Endothelial cell of umbilical vein (primary cell): ENCODE measurements at regions not wholly inside any gene's neighbourhood (a gene's known extent, or its start where the extent isn't known, plus 50 kb on each side); places are given as distances from the start of the nearest gene placed in this dataset.

Experiments used
- BruUV-seq: library from RNA; stranded (reverse); fragments of 400-500 nt; replicated peaks from 2 replicates; lab custom pipeline; 2021; lab: Mats Ljungman, UMichigan
- CTCF ChIA-PET: fragments of 300-600, 350-600 bp; sonication (Branson Sonifier 250); formaldehyde crosslinking; loops from one replicate; lab custom pipeline; 2021; ENCODE audit warnings: antibody characterized with exemption, inconsistent platforms; lab: Charles Lee
- POLR2A ChIA-PET: fragments of 300-600, 350-600 bp; sonication (Branson Sonifier 250); formaldehyde crosslinking; loops from one replicate; lab custom pipeline; 2021; ENCODE audit warnings: antibody characterized with exemption, inconsistent platforms; lab: Charles Lee
- DNase-seq: peaks from one replicate; pipeline ENCODE4 v3.0.0-alpha.2; 2011; ENCODE audit warnings: low read depth, low spot score
- FAIRE-seq: peaks from 2 replicates; lab custom pipeline; 2011; peaks lifted over from hg19 to GRCh38; lab: Jason Lieb, UNC
- H2AFZ ChIP-seq: 2 replicates; pipeline ENCODE4 v1.6.0; 2012; ENCODE audit warnings: low read depth, low read length, control low read depth, inconsistent platforms
- H3K27ac ChIP-seq: 2 replicates; pipeline ENCODE4 v1.5.1; 2011; ENCODE audit warnings: low read depth, mild to moderate bottlenecking, control low read depth, low read length, moderate library complexity; ENCODE audit not compliant: insufficient read depth
- H3K27me3 ChIP-seq, 2 experiments: 2 replicates each; pipeline versions ENCODE4 v1.6.0 to v1.6.1; 2011; ENCODE audit warnings: low read length in 2 of 2, mixed read lengths in 1 of 2; ENCODE audit not compliant: control insufficient read depth in 2 of 2, insufficient read depth in 2 of 2
- H3K36me3 ChIP-seq, 2 experiments: 2 replicates in 1 of 2; 3 replicates in 1 of 2; pipeline ENCODE4 v1.5.1; 2011; ENCODE audit warnings: low read length in 2 of 2, mild to moderate bottlenecking in 1 of 2, moderate library complexity in 1 of 2; ENCODE audit not compliant: control insufficient read depth in 2 of 2, insufficient read depth in 2 of 2; ENCODE audit errors: extremely low read depth in 1 of 2
- H3K4me1 ChIP-seq: 3 replicates; pipeline ENCODE4 v1.5.1; 2011; ENCODE audit warnings: mild to moderate bottlenecking, low read length; ENCODE audit not compliant: control insufficient read depth, insufficient read depth; ENCODE audit errors: extremely low read depth
- H3K4me2 ChIP-seq: 2 replicates; pipeline ENCODE4 v1.6.1; 2011; ENCODE audit warnings: low read length, control low read depth, mixed read lengths; ENCODE audit not compliant: insufficient read depth
- H3K4me3 ChIP-seq, 3 experiments: fragments of 200-600 bp in 1 of 3; sonication (generic), shearing (Covaris generic) in 1 of 3; replicated peaks in 1 of 3; 2 replicates each; pipeline ENCODE4 v1.5.1; 2011 to 2016; ENCODE audit warnings: control low read depth in 3 of 3, low read length in 3 of 3, mild to moderate bottlenecking in 2 of 3, inconsistent platforms in 1 of 3, low read depth in 1 of 3, moderate library complexity in 1 of 3; ENCODE audit not compliant: insufficient read depth in 1 of 3
- H3K79me2 ChIP-seq: 2 replicates; pipeline ENCODE4 v1.6.0; 2012; ENCODE audit warnings: low read length, inconsistent platforms; ENCODE audit not compliant: control insufficient read depth, insufficient read depth
- H3K9ac ChIP-seq: replicated peaks from 2 replicates; pipeline ENCODE3; 2011; ENCODE audit warnings: low read length, control low read depth; ENCODE audit not compliant: insufficient read depth; ENCODE audit errors: extremely low read depth
- H3K9me1 ChIP-seq: replicated peaks from 3 replicates; pipeline ENCODE4 v1.6.0; 2011; ENCODE audit warnings: mild to moderate bottlenecking, low read length; ENCODE audit not compliant: control insufficient read depth, insufficient read depth; ENCODE audit errors: extremely low read depth
- H3K9me3 ChIP-seq: replicated peaks from 2 replicates; pipeline ENCODE4 v1.5.1; 2012; ENCODE audit warnings: low read length, inconsistent platforms; ENCODE audit not compliant: control insufficient read depth, insufficient read depth
- H4K20me1 ChIP-seq: replicated peaks from 2 replicates; pipeline ENCODE3; 2011; ENCODE audit warnings: mild to moderate bottlenecking, low read length; ENCODE audit not compliant: control insufficient read depth, insufficient read depth; ENCODE audit errors: extremely low read depth
- CTCF ChIP-seq, 2 donors: IDR thresholded peaks; 1 replicate in 1 of 2; 2 replicates in 1 of 2; pipeline ENCODE4 v1.5.1; 2011; ENCODE audit warnings: low read length in 2 of 2, mild to moderate bottlenecking in 2 of 2, moderate library complexity in 2 of 2, control low read depth in 1 of 2, inconsistent platforms in 1 of 2, low read depth in 1 of 2; ENCODE audit not compliant: insufficient read depth in 1 of 2; ENCODE audit errors: extremely low read depth in 1 of 2
- EZH2 ChIP-seq: IDR thresholded peaks from 2 replicates; pipeline ENCODE4 v1.6.1; 2012; ENCODE audit warnings: borderline replicate concordance, low read depth, mild to moderate bottlenecking, moderate library complexity, low read length, inconsistent platforms; ENCODE audit not compliant: severe bottlenecking
- FOS ChIP-seq: IDR thresholded peaks from 2 replicates; pipeline ENCODE4 v1.6.1; 2011; ENCODE audit warnings: mild to moderate bottlenecking, low read length, moderate library complexity, borderline replicate concordance; ENCODE audit not compliant: insufficient read depth
- GATA2 ChIP-seq: IDR thresholded peaks from 2 replicates; pipeline ENCODE4 v1.7.0; 2011; ENCODE audit warnings: low read depth, mild to moderate bottlenecking, moderate library complexity, mixed read lengths, low read length; ENCODE audit not compliant: insufficient read length, insufficient read depth
- JUN ChIP-seq: IDR thresholded peaks from 2 replicates; pipeline ENCODE4 v1.6.1; 2011; ENCODE audit warnings: borderline replicate concordance, low read depth; ENCODE audit not compliant: insufficient read length, insufficient read depth
- MAX ChIP-seq: IDR thresholded peaks from 2 replicates; pipeline ENCODE4 v1.6.1; 2011; ENCODE audit not compliant: insufficient read depth, insufficient read length
- MYC ChIP-seq: IDR thresholded peaks from one replicate; pipeline ENCODE4 v1.6.1; 2011; ENCODE audit warnings: mild to moderate bottlenecking, low read depth, low read length
- POLR2A ChIP-seq: IDR thresholded peaks from 2 replicates; pipeline ENCODE4 v1.6.1; 2012; ENCODE audit warnings: low read depth, mild to moderate bottlenecking, control low read depth, low read length
- POLR2AphosphoS5 ChIP-seq: IDR thresholded peaks from 2 replicates; pipeline ENCODE4 v1.6.1; 2012; ENCODE audit warnings: low read depth, mild to moderate bottlenecking, control low read depth, low read length, moderate library complexity; ENCODE audit not compliant: insufficient read depth
- dilution Hi-C: fragments of 300-500 bp; cut with MboI; formaldehyde crosslinking; loops from one replicate; pipeline ENCODE4 v1.15.0; 2019; ENCODE audit warnings: low sequenced_read_pairs; ENCODE audit not compliant: extremely low pct_ligation_motif_present
- intact Hi-C: fragments of 100-400 bp; cut with micrococcal nuclease; formaldehyde crosslinking; loops from one replicate; pipeline ENCODE4 v1.10.0; 2022

- Histone ChIP-seq H3K4me2 (no peak overlapping the region), H3K9ac (no peak overlapping the region), H3K9me3 (no peaks in the 10 kb centered on the region), H3K79me2 (no peaks in the 10 kb centered on the region), H4K20me1 (no peaks in the 10 kb centered on the region), H3K36me3 (no peaks in the 10 kb centered on the region), H3K4me1 (no peaks in the 10 kb centered on the region), H3K9me1 (no peaks in the 10 kb centered on the region), H2AFZ (no peak overlapping the region), H3K4me3 (no peak overlapping the region), H3K27me3 (peaks cover 6 to 7% of the 10 kb centered on the region in 2 experiments), H3K27ac (no peak overlapping the region)
- no TSS peak for BruUV-seq
- FAIRE-seq (no peak), DNase-seq (no peak)
- TF ChIP-seq JUN: no peak
- no peak for TF ChIP-seq FOS
- no peak for TF ChIP-seq EZH2
- TF ChIP-seq CTCF (IDR thresholded peaks at IDR 0.05; ENCODE audit: extremely low read depth in 1 of 2, insufficient read depth in 1 of 2, low read depth in 1 of 2, low read length in 2 of 2): no peak
- TF ChIP-seq MAX: no peak
- TF ChIP-seq GATA2: no peak
- TF ChIP-seq POLR2A: no peak
- TF ChIP-seq POLR2AphosphoS5: no peak
- no peak for TF ChIP-seq MYC
- CTCF ChIA-PET: interaction anchor here (1.0 to 2.6 kb wide), 5 partner anchors 17 to 216 kb away, joined by 3 to 15 read pairs (median 4); no protein-coding TSS in a partner anchor
- intact Hi-C loops: no loop called here
- POLR2A ChIA-PET: no interaction called here
- dilution Hi-C loops: no loop called here
These were observed 59.1 kb upstream of the RBM15 start for GRCh38 chr1:110280126-110280525.
